CD4-positive, alpha-beta T cell (primary cell): ENCODE measurements at regions not wholly inside any gene's neighbourhood (a gene's known extent, or its start where the extent isn't known, plus 50 kb on each side); places are given as distances from the start of the nearest gene placed in this dataset.

Experiments used
- ATAC-seq: fragments of 200-7000 bp; cut with Tn5 transposase; one replicate; pipeline ENCODE4 v1.10.0; 2022; ENCODE audit warnings: mild to moderate bottlenecking; ENCODE audit not compliant: poor library complexity
- CTCF ChIA-PET: fragments of 350-600 bp; sonication (Branson Sonifier 250); formaldehyde crosslinking; loops from one replicate; lab custom pipeline; 2021; ENCODE audit warnings: antibody characterized with exemption, inconsistent platforms; lab: Charles Lee
- POLR2A ChIA-PET: fragments of 350-600 bp; sonication (Branson Sonifier 250); formaldehyde crosslinking; loops from one replicate; lab custom pipeline; 2021; ENCODE audit warnings: antibody characterized with exemption, inconsistent platforms; lab: Charles Lee
- DNase-seq, 14 experiments: peaks; one replicate each; pipeline ENCODE4 v3.0.0-alpha.2; 2013 to 2020; ENCODE audit warnings: mixed read lengths in 2 of 14
- H3K27ac ChIP-seq, 2 donors: one replicate each; pipeline versions ENCODE4 v1.5.1 to v1.7.0; 2013; ENCODE audit warnings: low read length in 2 of 2, low read depth in 1 of 2, mild to moderate bottlenecking in 1 of 2
- H3K27me3 ChIP-seq, 2 experiments: 1 replicate in 1 of 2; 2 replicates in 1 of 2; pipeline versions ENCODE4 v1.6.1 to v1.7.0; 2013; ENCODE audit warnings: low read length in 2 of 2, control low read depth in 1 of 2, mild to moderate bottlenecking in 1 of 2, moderate library complexity in 1 of 2; ENCODE audit not compliant: insufficient read depth in 2 of 2, control insufficient read depth in 1 of 2
- H3K36me3 ChIP-seq: one replicate; pipeline ENCODE4 v1.6.1; 2013; ENCODE audit warnings: low read length, control low read depth; ENCODE audit not compliant: insufficient read depth
- H3K4me1 ChIP-seq: one replicate; pipeline ENCODE4 v1.6.1; 2013; ENCODE audit warnings: low read length, control low read depth; ENCODE audit not compliant: insufficient read depth
- H3K4me3 ChIP-seq: one replicate; pipeline ENCODE4 v1.5.1; 2013; ENCODE audit warnings: mild to moderate bottlenecking, low read length, moderate library complexity
- H3K9me3 ChIP-seq, 2 experiments: 1 replicate in 1 of 2; 2 replicates in 1 of 2; pipeline versions ENCODE4 v1.6.1 to v1.7.0; 2013; ENCODE audit warnings: low read length in 2 of 2, mild to moderate bottlenecking in 2 of 2, control low read depth in 1 of 2, moderate library complexity in 1 of 2; ENCODE audit not compliant: control insufficient read depth in 1 of 2, insufficient read depth in 1 of 2
- H3K27ac Mint-ChIP-seq: one replicate; pipeline ENCODE4 v1.8.0; 2020; ENCODE audit warnings: mixed read lengths
- H3K27me3 Mint-ChIP-seq: one replicate; pipeline ENCODE4 v1.8.0; 2021; ENCODE audit warnings: mixed read lengths
- H3K36me3 Mint-ChIP-seq: one replicate; pipeline ENCODE4 v1.8.0; 2021; ENCODE audit warnings: low read depth, mixed read lengths
- H3K4me1 Mint-ChIP-seq: one replicate; pipeline ENCODE4 v1.8.0; 2021; ENCODE audit warnings: low read depth, mixed read lengths
- H3K4me3 Mint-ChIP-seq: one replicate; pipeline ENCODE4 v1.8.0; 2020; ENCODE audit warnings: mild to moderate bottlenecking, mixed read lengths
- H3K9me3 Mint-ChIP-seq: one replicate; pipeline ENCODE4 v1.8.0; 2020; ENCODE audit warnings: mixed read lengths
- CTCF ChIP-seq: fragments of 200-600 bp; IDR thresholded peaks from one replicate; pipeline ENCODE4 v1.8.0; 2022; ENCODE audit warnings: antibody characterized with exemption, mild to moderate bottlenecking
- intact Hi-C, 2 experiments: fragments of 100-400 bp; cut with DNase I in 1 of 2; cut with micrococcal nuclease in 1 of 2; formaldehyde crosslinking; loops; one replicate each; pipeline versions ENCODE4 v1.15.1 to v1.9.0; 2023 to 2025; cut with DNase I, micrococcal nuclease

GRCh38 chrX:112512509-112512908, 167.2 kb downstream of the LHFPL1 start:
- POLR2A ChIA-PET, result no interaction called here
- H3K27me3 ChIP-seq, result no peaks in the 10 kb centered on the region
- no peak for ATAC-seq
- Mint-ChIP-seq H3K27ac (no peak overlapping the region), H3K4me1 (no peaks in the 10 kb centered on the region), H3K36me3 (no peaks in the 10 kb centered on the region), H3K4me3 (no peak overlapping the region), H3K27me3 (no peaks in the 10 kb centered on the region), H3K9me3 (peaks cover 8% of the 10 kb centered on the region)
- H3K27ac ChIP-seq, result no peak overlapping the region
- no peaks in the 10 kb centered on the region for H3K36me3 ChIP-seq
- H3K4me3 ChIP-seq, result no peak overlapping the region
- H3K9me3 ChIP-seq, result peaks cover 3 to 6% of the 10 kb centered on the region in 2 experiments
- TF ChIP-seq CTCF, result no peak
- DNase-seq, result no peak
- CTCF ChIA-PET, result interaction anchor here (0.7 kb wide), 1 partner anchor 1263 kb away, joined by 4 read pairs; no protein-coding TSS in a partner anchor
- intact Hi-C loops, result no loop called here
- no peaks in the 10 kb centered on the region for H3K4me1 ChIP-seq

- POLR2A ChIA-PET, result no interaction called here
- intact Hi-C loops, result no loop called here
- H3K27me3 Mint-ChIP-seq, result no peaks in the 10 kb centered on the region
These were observed 169.1 kb downstream of the LHFPL1 start for GRCh38 chrX:112510629-112511028.

DNA sequence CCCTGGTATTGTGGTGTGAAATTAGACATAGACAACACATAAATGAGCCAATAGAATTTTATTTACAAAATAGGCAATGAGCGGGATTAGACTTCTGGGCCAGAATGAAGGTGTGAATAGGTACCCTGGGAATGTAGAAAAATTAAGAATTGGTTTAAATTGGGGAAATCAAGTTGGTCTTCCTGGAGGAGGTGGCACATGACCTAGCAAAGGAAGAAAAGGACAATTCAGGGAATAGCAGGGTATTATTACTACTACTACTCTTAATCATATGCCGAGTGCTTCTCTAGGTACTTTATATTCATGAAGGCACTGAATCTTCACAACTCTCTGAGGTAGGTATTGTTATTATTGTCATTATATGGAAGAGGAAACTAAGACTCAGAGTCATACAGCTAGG, 202.1 kb downstream of the LHFPL1 start:
- intact Hi-C loops, result no loop called here
- Histone ChIP-seq H3K4me3 (no peak overlapping the region), H3K27ac (no peak overlapping the region), H3K4me1 (no peaks in the 10 kb centered on the region), H3K36me3 (no peaks in the 10 kb centered on the region), H3K27me3 (no peaks in the 10 kb centered on the region), H3K9me3 (no peaks in the 10 kb centered on the region)
- H3K4me1 Mint-ChIP-seq, result no peaks in the 10 kb centered on the region
- H3K27ac Mint-ChIP-seq, result no peak overlapping the region
- no peak overlapping the region for H3K4me3 Mint-ChIP-seq
- H3K9me3 Mint-ChIP-seq, result peaks cover 2% of the 10 kb centered on the region
- ChIA-PET CTCF (no interaction called here), POLR2A (no interaction called here)
- ATAC-seq (no peak), DNase-seq (no peak)
- no peaks in the 10 kb centered on the region for H3K36me3 Mint-ChIP-seq
- no peak for TF ChIP-seq CTCF
- no peaks in the 10 kb centered on the region for H3K27me3 Mint-ChIP-seq

More at GRCh38 chrX:112510629-112511028, 169.1 kb downstream of the LHFPL1 start:
- no peak for TF ChIP-seq CTCF
- no peak for DNase-seq
- H3K27ac Mint-ChIP-seq, result no peak overlapping the region
- Histone ChIP-seq H3K27me3 (no peaks in the 10 kb centered on the region), H3K36me3 (no peaks in the 10 kb centered on the region), H3K9me3 (peaks cover 3 to 6% of the 10 kb centered on the region in 2 experiments), H3K27ac (no peak overlapping the region), H3K4me1 (no peaks in the 10 kb centered on the region), H3K4me3 (no peak overlapping the region)
- H3K4me3 Mint-ChIP-seq, result no peak overlapping the region
- CTCF ChIA-PET, result no interaction called here
- H3K4me1 Mint-ChIP-seq, result no peaks in the 10 kb centered on the region
- ATAC-seq, result no peak
- H3K36me3 Mint-ChIP-seq, result no peaks in the 10 kb centered on the region
- peaks cover 8% of the 10 kb centered on the region for H3K9me3 Mint-ChIP-seq
